ENCODE measurements at regions not wholly inside any gene's neighbourhood (a gene's known extent, or its start where the extent isn't known, plus 50 kb on each side); places are given as distances from the start of the nearest gene placed in this dataset.
"Not testable (repeated sequence)": the region's sequence is repeated elsewhere in the genome, so short reads cannot be mapped to it uniquely, and the experiment has no call there.

- Mint-ChIP-seq H3K4me1 (no peaks in the 10 kb centered on the region), H3K36me3 (no peaks in the 10 kb centered on the region), H3K27me3 (no peaks in the 10 kb centered on the region), H3K4me3 (no peak overlapping the region), H3K9me3 (no peaks in the 10 kb centered on the region), H3K27ac (no peak overlapping the region)
- DNase-seq, result no peak
Measured at GRCh38 chr5:171712616-171713015, 73.0 kb upstream of the SMIM23 start.

GRCh38 chr5:171713152-171713551 lies 72.5 kb upstream of the SMIM23 start:
- Mint-ChIP-seq H3K4me3 (no peak overlapping the region), H3K9me3 (no peaks in the 10 kb centered on the region), H3K4me1 (no peaks in the 10 kb centered on the region), H3K27ac (no peak overlapping the region), H3K36me3 (no peaks in the 10 kb centered on the region), H3K27me3 (no peaks in the 10 kb centered on the region)
- DNase-seq, result no peak

DNA sequence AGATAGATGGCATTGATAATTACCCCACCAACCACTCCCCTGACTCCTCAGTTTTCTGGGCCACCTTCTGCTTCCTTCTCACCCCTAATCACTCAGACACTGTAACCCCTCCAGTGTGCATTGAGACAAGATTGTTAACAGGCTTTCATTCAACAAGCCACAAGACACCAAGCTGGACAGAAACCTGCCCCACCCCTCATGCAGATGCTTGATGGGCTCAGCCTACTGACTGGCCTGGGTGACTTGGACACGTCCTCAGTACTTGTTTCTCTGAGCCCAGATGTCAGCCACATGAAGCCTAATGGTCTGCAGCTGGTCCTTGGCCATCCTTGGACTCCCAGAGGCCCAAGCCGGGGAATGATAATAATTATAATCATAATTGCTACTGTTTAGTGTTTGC lies 71.4 kb upstream of the SMIM23 start:
- H3K36me3 Mint-ChIP-seq, result no peaks in the 10 kb centered on the region
- H3K9me3 Mint-ChIP-seq, result no peaks in the 10 kb centered on the region
- no peaks in the 10 kb centered on the region for H3K4me1 Mint-ChIP-seq
- peaks cover 3% of the 10 kb centered on the region for H3K27me3 Mint-ChIP-seq
- no peak for DNase-seq
- no peak overlapping the region for H3K27ac Mint-ChIP-seq
- H3K4me3 Mint-ChIP-seq, result no peak overlapping the region

DNA sequence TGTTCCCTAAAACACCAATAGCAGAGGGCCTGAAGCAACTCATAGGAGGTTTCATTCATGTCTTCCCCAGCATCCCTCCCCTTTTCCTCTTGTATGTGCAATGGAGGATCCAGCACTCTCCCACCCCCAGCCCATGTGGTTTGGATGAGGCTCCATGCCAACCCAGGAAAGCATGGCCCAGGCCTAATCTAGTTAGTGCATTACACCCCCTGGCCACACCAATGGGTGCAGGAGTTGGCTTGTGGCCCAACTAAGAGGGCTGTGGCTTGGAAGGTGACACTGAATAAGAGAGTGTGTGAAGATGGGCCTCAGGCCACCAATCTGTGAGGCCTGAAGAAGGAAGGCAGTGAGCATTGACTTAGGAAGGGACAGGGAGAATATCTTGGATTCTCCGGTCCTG lies 70.8 kb upstream of the SMIM23 start:
- H3K4me3 Mint-ChIP-seq, result no peak overlapping the region
- peaks cover 7% of the 10 kb centered on the region for H3K27me3 Mint-ChIP-seq
- no peaks in the 10 kb centered on the region for H3K4me1 Mint-ChIP-seq
- DNase-seq, result no peak
- H3K36me3 Mint-ChIP-seq, result no peaks in the 10 kb centered on the region
- H3K9me3 Mint-ChIP-seq, result no peaks in the 10 kb centered on the region
- H3K27ac Mint-ChIP-seq, result no peak overlapping the region

- Mint-ChIP-seq H3K4me3 (no peak overlapping the region), H3K27ac (no peak overlapping the region), H3K4me1 (no peaks in the 10 kb centered on the region), H3K9me3 (no peaks in the 10 kb centered on the region), H3K27me3 (peaks cover 9% of the 10 kb centered on the region), H3K36me3 (no peaks in the 10 kb centered on the region)
- no peak for DNase-seq
Measured at GRCh38 chr5:171715551-171715950, 70.1 kb upstream of the SMIM23 start.

- Mint-ChIP-seq H3K27ac (no peak overlapping the region), H3K9me3 (no peaks in the 10 kb centered on the region), H3K27me3 (peaks cover 9% of the 10 kb centered on the region)
Measured at GRCh38 chr5:171720086-171720485, 65.5 kb upstream of the SMIM23 start.

GRCh38 chr5:171721464-171721863 lies 64.2 kb upstream of the SMIM23 start:
- Mint-ChIP-seq H3K36me3 (no peaks in the 10 kb centered on the region), H3K9me3 (peaks cover 5% of the 10 kb centered on the region), H3K27me3 (peaks cover 9% of the 10 kb centered on the region), H3K4me3 (no peak overlapping the region), H3K4me1 (peaks cover 2% of the 10 kb centered on the region), H3K27ac (no peak overlapping the region)
- no peak for DNase-seq

More at GRCh38 chr5:171720086-171720485, 65.5 kb upstream of the SMIM23 start:
- no peak for DNase-seq
- Mint-ChIP-seq H3K36me3 (no peaks in the 10 kb centered on the region), H3K4me3 (no peak overlapping the region), H3K4me1 (peaks cover 2% of the 10 kb centered on the region)

GRCh38 chr5:171724468-171725204 lies 61.0 kb upstream of the SMIM23 start:
- Mint-ChIP-seq H3K27me3 (peaks cover 8% of the 10 kb centered on the region), H3K4me3 (no peak overlapping the region), H3K4me1 (peaks cover 2% of the 10 kb centered on the region), H3K36me3 (no peaks in the 10 kb centered on the region), H3K27ac (no peak overlapping the region), H3K9me3 (peaks cover 11% of the 10 kb centered on the region)
- no peak for DNase-seq

GRCh38 chr5:171725205-171725601 lies 60.4 kb upstream of the SMIM23 start:
- Mint-ChIP-seq H3K27me3 (peaks cover 4% of the 10 kb centered on the region), H3K27ac (no peak overlapping the region), H3K4me3 (no peak overlapping the region)

GRCh38 chr5:171726819-171727218 lies 58.8 kb upstream of the SMIM23 start:
- H3K27ac Mint-ChIP-seq, H3K27me3 Mint-ChIP-seq: not testable (repeated sequence)

More at GRCh38 chr5:171725205-171725601, 60.4 kb upstream of the SMIM23 start:
- peaks cover 11% of the 10 kb centered on the region for H3K9me3 Mint-ChIP-seq
- H3K4me1 Mint-ChIP-seq, result peaks cover 2% of the 10 kb centered on the region
- H3K36me3 Mint-ChIP-seq, result no peaks in the 10 kb centered on the region
- no peak for DNase-seq

GRCh38 chr5:171728686-171729085 lies 56.9 kb upstream of the SMIM23 start:
- Mint-ChIP-seq H3K36me3 (no peaks in the 10 kb centered on the region), H3K27me3 (peaks cover 4% of the 10 kb centered on the region), H3K4me1 (no peaks in the 10 kb centered on the region)

More at GRCh38 chr5:171726819-171727218, 58.8 kb upstream of the SMIM23 start:
- H3K9me3 Mint-ChIP-seq, result peaks cover 11% of the 10 kb centered on the region
- not testable (repeated sequence) for H3K36me3 Mint-ChIP-seq, DNase-seq, H3K4me1 Mint-ChIP-seq, H3K4me3 Mint-ChIP-seq

More at GRCh38 chr5:171728686-171729085, 56.9 kb upstream of the SMIM23 start:
- Mint-ChIP-seq H3K9me3 (peaks cover 11% of the 10 kb centered on the region), H3K27ac (no peak overlapping the region), H3K4me3 (no peak overlapping the region)
- no peak for DNase-seq
